Adipocyte (in vitro differentiated cells): ENCODE measurements at regions not wholly inside any gene's neighbourhood (a gene's known extent, or its start where the extent isn't known, plus 50 kb on each side); places are given as distances from the start of the nearest gene placed in this dataset.

Experiments
- DNase-seq: peaks from one replicate; pipeline ENCODE4 v3.0.0-alpha.2; 2015; ENCODE audit warnings: low read depth
- H3K27me3 ChIP-seq: replicated peaks from 2 replicates; pipeline ENCODE4 v1.7.0; 2013; ENCODE audit warnings: mild to moderate bottlenecking, low read length, moderate library complexity; ENCODE audit not compliant: control insufficient read depth, insufficient read depth
- H3K36me3 ChIP-seq: 2 replicates; pipeline ENCODE4 v1.7.0; 2013; ENCODE audit warnings: low read length, mild to moderate bottlenecking, moderate library complexity; ENCODE audit not compliant: control insufficient read depth, insufficient read depth, severe bottlenecking
- H3K4me1 ChIP-seq: 2 replicates; pipeline ENCODE4 v1.7.0; 2013; ENCODE audit warnings: mild to moderate bottlenecking, low read length, moderate library complexity; ENCODE audit not compliant: control insufficient read depth, insufficient read depth
- H3K4me3 ChIP-seq: 2 replicates; pipeline ENCODE4 v1.7.0; 2013; ENCODE audit warnings: mild to moderate bottlenecking, low read length, moderate library complexity
- H3K9ac ChIP-seq: 2 replicates; pipeline ENCODE4 v1.7.0; 2013; ENCODE audit warnings: mild to moderate bottlenecking, low read length, moderate library complexity
- H3K9me3 ChIP-seq: 2 replicates; pipeline ENCODE4 v1.7.0; 2013; ENCODE audit warnings: mild to moderate bottlenecking, low read length, moderate library complexity; ENCODE audit not compliant: control insufficient read depth

DNA sequence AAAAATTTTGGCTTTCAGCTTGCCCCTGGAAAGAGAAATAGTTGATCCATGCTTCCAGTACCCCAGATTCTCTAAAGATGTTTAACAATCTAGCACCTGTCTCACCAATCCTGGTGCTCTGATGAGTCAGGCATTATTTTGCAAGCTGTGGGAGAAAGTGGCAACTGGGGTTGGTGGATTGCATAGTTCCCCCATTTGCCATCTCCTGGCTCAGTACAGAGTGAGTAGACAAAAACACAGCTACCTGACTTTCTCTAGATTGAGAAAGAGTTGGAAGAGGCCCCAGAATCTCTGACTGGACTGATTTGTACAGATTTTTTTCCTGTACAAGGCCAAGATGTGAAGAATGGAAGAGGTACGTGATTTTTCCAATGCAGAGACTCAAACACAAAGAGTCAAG lies 75.1 kb upstream of the NEGR1 start:
- peak; percentile 33 for DNase-seq
- Histone ChIP-seq H3K9me3 (no peaks in the 10 kb centered on the region), H3K9ac (no peak overlapping the region), H3K27me3 (no peaks in the 10 kb centered on the region), H3K4me1 (peaks cover 6% of the 10 kb centered on the region), H3K4me3 (no peak overlapping the region), H3K36me3 (no peaks in the 10 kb centered on the region)

- Histone ChIP-seq H3K36me3 (no peaks in the 10 kb centered on the region), H3K9me3 (no peaks in the 10 kb centered on the region), H3K4me1 (peaks cover 6% of the 10 kb centered on the region), H3K9ac (no peak overlapping the region), H3K4me3 (no peak overlapping the region), H3K27me3 (no peaks in the 10 kb centered on the region)
- no peak for DNase-seq
Measured at GRCh38 chr1:72355899-72356298, 73.6 kb upstream of the NEGR1 start.

DNA sequence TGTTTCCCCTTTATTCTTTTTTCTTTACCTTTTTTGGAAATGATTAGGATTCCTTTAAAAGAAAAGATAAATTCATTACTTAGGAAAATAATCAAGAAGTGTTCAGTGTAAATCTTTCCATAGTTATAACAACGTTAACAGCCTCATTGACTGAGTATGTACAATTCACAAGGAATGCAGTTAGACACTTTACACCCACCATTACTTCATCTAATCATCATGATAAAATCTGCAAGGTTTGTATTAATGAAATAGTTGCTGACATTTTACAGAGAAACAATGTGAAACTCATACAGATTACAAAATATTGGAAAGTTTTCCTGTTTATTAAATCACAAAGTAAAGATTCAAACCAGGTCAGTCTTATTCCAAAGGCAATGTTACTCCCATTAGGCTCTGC lies 59.3 kb upstream of the NEGR1 start:
- no peaks in the 10 kb centered on the region for H3K4me1 ChIP-seq

GRCh38 chr1:72336776-72337175 lies 54.4 kb upstream of the NEGR1 start:
- H3K4me1 ChIP-seq, result no peaks in the 10 kb centered on the region
- H3K4me3 ChIP-seq, result no peak overlapping the region
- H3K36me3 ChIP-seq, result no peaks in the 10 kb centered on the region
- no peak for DNase-seq
- no peaks in the 10 kb centered on the region for H3K27me3 ChIP-seq
- H3K9ac ChIP-seq, result no peak overlapping the region
- H3K9me3 ChIP-seq, result no peaks in the 10 kb centered on the region

More for the DNA sequence above, 59.3 kb upstream of the NEGR1 start:
- no peak for DNase-seq
- Histone ChIP-seq H3K9me3 (no peaks in the 10 kb centered on the region), H3K9ac (no peak overlapping the region), H3K4me3 (no peak overlapping the region), H3K36me3 (no peaks in the 10 kb centered on the region), H3K27me3 (no peaks in the 10 kb centered on the region)
